Panc1 (cell line): ENCODE measurements at regions not wholly inside any gene's neighbourhood (a gene's known extent, or its start where the extent isn't known, plus 50 kb on each side); places are given as distances from the start of the nearest gene placed in this dataset.

Source experiments
- ATAC-seq: fragments of 200-7000 bp; cut with Tn5 transposase; 2 replicates; pipeline ENCODE4 v1.9.1; 2020; ENCODE audit warnings: mild to moderate bottlenecking, moderate library complexity
- BruUV-seq: library from RNA; stranded (reverse); fragments of 400-500 nt; replicated peaks from 2 replicates; lab custom pipeline; 2021; lab: Mats Ljungman, UMichigan
- CTCF ChIA-PET: fragments of 300-600 bp; sonication (Branson Sonifier 250); formaldehyde crosslinking; loops from one replicate; lab custom pipeline; 2022; ENCODE audit warnings: antibody characterized with exemption; lab: Charles Lee
- POLR2A ChIA-PET: fragments of 300-600 bp; sonication (Branson Sonifier 250); formaldehyde crosslinking; loops from one replicate; lab custom pipeline; 2022; ENCODE audit warnings: antibody characterized with exemption; lab: Charles Lee
- DNase-seq: peaks from one replicate; pipeline ENCODE4 v3.0.0-alpha.2; 2010; ENCODE audit warnings: low read depth, low spot score
- H3K27ac ChIP-seq: 2 replicates; pipeline ENCODE4 v1.5.1; 2011; ENCODE audit warnings: mild to moderate bottlenecking, low read length, inconsistent platforms
- H3K27me3 ChIP-seq: fragments of 200-500 bp; sonication (Bioruptor generic); 2 replicates; pipeline ENCODE4 v1.6.0; 2014; ENCODE audit warnings: low read length, inconsistent platforms; ENCODE audit not compliant: control insufficient read depth, insufficient read depth
- H3K36me3 ChIP-seq: fragments of 200-500 bp; sonication (Bioruptor generic); 2 replicates; pipeline ENCODE4 v1.5.1; 2014; ENCODE audit warnings: inconsistent platforms, mild to moderate bottlenecking, low read length, moderate library complexity; ENCODE audit not compliant: control insufficient read depth, insufficient read depth
- H3K4me1 ChIP-seq: 2 replicates; pipeline ENCODE4 v1.5.1; 2011; ENCODE audit warnings: inconsistent platforms, mild to moderate bottlenecking, low read length, moderate library complexity; ENCODE audit not compliant: control insufficient read depth, insufficient read depth
- H3K4me3 ChIP-seq, 2 experiments: 2 replicates each; pipeline ENCODE4 v1.5.1; 2011 to 2012; ENCODE audit warnings: low read depth in 2 of 2, low read length in 2 of 2, mild to moderate bottlenecking in 2 of 2, inconsistent platforms in 1 of 2, moderate library complexity in 1 of 2
- H3K9me3 ChIP-seq: fragments of 200-500 bp; sonication (Bioruptor generic); 2 replicates; pipeline ENCODE4 v1.5.1; 2014; ENCODE audit warnings: low read depth, mild to moderate bottlenecking, inconsistent platforms, low read length, moderate library complexity; ENCODE audit not compliant: control insufficient read depth, insufficient read depth
- CTCF ChIP-seq: fragments of 450-650 bp; IDR thresholded peaks from 2 replicates; pipeline ENCODE4 v1.5.1; 2017; ENCODE audit warnings: mild to moderate bottlenecking
- POLR2AphosphoS5 ChIP-seq: IDR thresholded peaks from 2 replicates; pipeline ENCODE4 v1.6.1; 2012; ENCODE audit warnings: mild to moderate bottlenecking, low read depth, low read length, moderate library complexity
- REST ChIP-seq, 2 experiments: IDR thresholded peaks; 2 replicates each; pipeline ENCODE4 v1.6.1; 2011 to 2012; ENCODE audit warnings: low read depth in 2 of 2, control low read depth in 1 of 2, low read length in 1 of 2, mild to moderate bottlenecking in 1 of 2, moderate library complexity in 1 of 2; ENCODE audit not compliant: insufficient read depth in 1 of 2
- SIN3A ChIP-seq: IDR thresholded peaks from 2 replicates; pipeline ENCODE4 v1.6.1; 2012; ENCODE audit warnings: low read depth, mild to moderate bottlenecking, low read length, moderate library complexity, borderline replicate concordance; ENCODE audit not compliant: insufficient read depth
- TCF7L2 ChIP-seq: IDR thresholded peaks from 2 replicates; pipeline ENCODE4 v1.6.1; 2011; ENCODE audit warnings: mild to moderate bottlenecking, low read depth, low read length, inconsistent platforms
- in situ Hi-C: cut with HindIII; loops from 2 replicates; pipeline ENCODE4 v1.10.0; 2016; ENCODE audit warnings: low sequenced_read_pairs, low pct_unique_long_range_greater_than_20kb
- intact Hi-C: fragments of 100-400 bp; cut with micrococcal nuclease; formaldehyde crosslinking; loops from one replicate; pipeline ENCODE4 v1.10.0; 2022; ENCODE audit not compliant: unreplicated experiment

- Histone ChIP-seq H3K27ac (no peak overlapping the region), H3K27me3 (peaks cover 6% of the 10 kb centered on the region; the same call in 1 of the 2 replicates), H3K4me3 (no peak overlapping the region), H3K4me1 (no peaks in the 10 kb centered on the region), H3K36me3 (no peaks in the 10 kb centered on the region), H3K9me3 (no peaks in the 10 kb centered on the region)
- in situ Hi-C loops = no loop called here
- ATAC-seq (no peak), DNase-seq (no peak)
- CTCF ChIA-PET = no interaction called here
- no peak for TF ChIP-seq REST (IDR thresholded peaks at IDR 0.05; ENCODE audit: insufficient read depth in 1 of 2, low read depth in 2 of 2, low read length in 1 of 2)
- intact Hi-C loops = no loop called here
- BruUV-seq = no TSS peak
- POLR2A ChIA-PET = no interaction called here
These were observed 137.8 kb downstream of the TSEN15 start for GRCh38 chr1:184189361-184189760.

- in situ Hi-C loops = no loop called here
- POLR2A ChIA-PET = no interaction called here
- no TSS peak for BruUV-seq
- no peak for TF ChIP-seq REST (IDR thresholded peaks at IDR 0.05; ENCODE audit: insufficient read depth in 1 of 2, low read depth in 2 of 2, low read length in 1 of 2)
- no peak for TF ChIP-seq SIN3A
- TF ChIP-seq TCF7L2 = no peak
- TF ChIP-seq POLR2AphosphoS5 = no peak
- no peak for TF ChIP-seq CTCF
- no peak overlapping the region for H3K4me3 ChIP-seq
- intact Hi-C loops = no loop called here
- no peaks in the 10 kb centered on the region for H3K9me3 ChIP-seq
- H3K27me3 ChIP-seq = peaks cover 6% of the 10 kb centered on the region; the same call in 1 of the 2 replicates
- no peak for DNase-seq
- no peaks in the 10 kb centered on the region for H3K36me3 ChIP-seq
- ATAC-seq = no peak
- CTCF ChIA-PET = no interaction called here
- no peak overlapping the region for H3K27ac ChIP-seq
- H3K4me1 ChIP-seq = no peaks in the 10 kb centered on the region
These were observed 139.1 kb downstream of the TSEN15 start for GRCh38 chr1:184190616-184191015.
